SU-DHL-6 (cell line): ENCODE measurements at regions not wholly inside any gene's neighbourhood (a gene's known extent, or its start where the extent isn't known, plus 50 kb on each side); places are given as distances from the start of the nearest gene placed in this dataset.

Experiments used
- EZH2phosphoT487 ChIP-seq: fragments of 200-600 bp; sonication (generic), shearing (Covaris generic); conservative IDR thresholded peaks from 2 replicates; pipeline ENCODE4 v1.6.1; 2018; ENCODE audit warnings: mild to moderate bottlenecking, antibody characterized with exemption, low read length, moderate library complexity, mixed read lengths
- TF ChIP-seq, protein P1 (sequence below): fragments of 200-600 bp; sonication (generic); IDR thresholded peaks from one replicate; pipeline ENCODE4 v1.5.1; 2017; ENCODE audit warnings: antibody characterized with exemption, mild to moderate bottlenecking, low read length, moderate library complexity; ENCODE audit not compliant: insufficient read depth, poor library complexity, severe bottlenecking

- TF ChIP-seq, protein P1, sequence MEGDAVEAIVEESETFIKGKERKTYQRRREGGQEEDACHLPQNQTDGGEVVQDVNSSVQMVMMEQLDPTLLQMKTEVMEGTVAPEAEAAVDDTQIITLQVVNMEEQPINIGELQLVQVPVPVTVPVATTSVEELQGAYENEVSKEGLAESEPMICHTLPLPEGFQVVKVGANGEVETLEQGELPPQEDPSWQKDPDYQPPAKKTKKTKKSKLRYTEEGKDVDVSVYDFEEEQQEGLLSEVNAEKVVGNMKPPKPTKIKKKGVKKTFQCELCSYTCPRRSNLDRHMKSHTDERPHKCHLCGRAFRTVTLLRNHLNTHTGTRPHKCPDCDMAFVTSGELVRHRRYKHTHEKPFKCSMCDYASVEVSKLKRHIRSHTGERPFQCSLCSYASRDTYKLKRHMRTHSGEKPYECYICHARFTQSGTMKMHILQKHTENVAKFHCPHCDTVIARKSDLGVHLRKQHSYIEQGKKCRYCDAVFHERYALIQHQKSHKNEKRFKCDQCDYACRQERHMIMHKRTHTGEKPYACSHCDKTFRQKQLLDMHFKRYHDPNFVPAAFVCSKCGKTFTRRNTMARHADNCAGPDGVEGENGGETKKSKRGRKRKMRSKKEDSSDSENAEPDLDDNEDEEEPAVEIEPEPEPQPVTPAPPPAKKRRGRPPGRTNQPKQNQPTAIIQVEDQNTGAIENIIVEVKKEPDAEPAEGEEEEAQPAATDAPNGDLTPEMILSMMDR, result no peak
- TF ChIP-seq EZH2phosphoT487, result no peak
Measured at GRCh38 chr6:119800526-119800925, 451.0 kb upstream of the MAN1A1 start.
